H1 (cell line): ENCODE measurements at regions not wholly inside any gene's neighbourhood (a gene's known extent, or its start where the extent isn't known, plus 50 kb on each side); places are given as distances from the start of the nearest gene placed in this dataset.

Experiments used
- CTCF ChIA-PET: fragments of 300-600 bp; sonication (Branson Sonifier 250); formaldehyde crosslinking; loops from one replicate; lab custom pipeline; 2021; ENCODE audit not compliant: partially characterized antibody; lab: Charles Lee
- POLR2A ChIA-PET: fragments of 300-600 bp; sonication (Branson Sonifier 250); formaldehyde crosslinking; loops from one replicate; lab custom pipeline; 2021; ENCODE audit warnings: inconsistent platforms; ENCODE audit not compliant: partially characterized antibody; lab: Charles Lee
- DNase-seq, 2 experiments: peaks; one replicate each; pipeline versions ENCODE4 v3.0.0 to v3.0.0-alpha.2; 2010 to 2022; ENCODE audit warnings: low spot score in 2 of 2, low read depth in 1 of 2, mixed read lengths in 1 of 2
- FAIRE-seq: peaks from 2 replicates; lab custom pipeline; 2011; peaks lifted over from hg19 to GRCh38; lab: Jason Lieb, UNC
- H2AFZ ChIP-seq: 2 replicates; pipeline ENCODE4 v1.8.1; 2012; ENCODE audit warnings: low read length, inconsistent platforms
- H2AK5ac ChIP-seq: 2 replicates; pipeline ENCODE4 v1.6.1; 2013; ENCODE audit warnings: low read depth, low read length
- H2BK120ac ChIP-seq: replicated peaks from 2 replicates; pipeline ENCODE3; 2013; ENCODE audit warnings: low read depth, low read length, inconsistent platforms
- H2BK12ac ChIP-seq: 2 replicates; pipeline ENCODE4 v1.6.1; 2013; ENCODE audit warnings: low read depth, low read length
- H2BK15ac ChIP-seq: 2 replicates; pipeline ENCODE4 v1.6.1; 2013; ENCODE audit warnings: low read length
- H2BK20ac ChIP-seq: 2 replicates; pipeline ENCODE4 v1.6.1; 2013; ENCODE audit warnings: low read length
- H2BK5ac ChIP-seq: 2 replicates; pipeline ENCODE4 v1.6.1; 2013; ENCODE audit warnings: low read depth, low read length
- H3K14ac ChIP-seq: 2 replicates; pipeline ENCODE4 v1.6.1; 2013; ENCODE audit warnings: inconsistent platforms; ENCODE audit not compliant: insufficient read length
- H3K18ac ChIP-seq: 2 replicates; pipeline ENCODE4 v1.6.1; 2013; ENCODE audit warnings: low read length; ENCODE audit errors: extremely low read depth
- H3K23ac ChIP-seq: 2 replicates; pipeline ENCODE4 v1.6.1; 2013; ENCODE audit warnings: inconsistent platforms; ENCODE audit not compliant: insufficient read length
- H3K23me2 ChIP-seq: 2 replicates; pipeline ENCODE4 v1.6.1; 2013; ENCODE audit warnings: low read depth, low read length
- H3K27ac ChIP-seq: 2 replicates; pipeline ENCODE4 v1.6.1; 2011; ENCODE audit warnings: low read depth, low read length, inconsistent platforms
- H3K27me3 ChIP-seq, 4 experiments: replicated peaks in 1 of 4; 1 replicate in 1 of 4; 2 replicates in 3 of 4; pipeline versions ENCODE4 v1.6.1 to v1.8.1; 2011 to 2013; ENCODE audit warnings: low read length in 3 of 4, mild to moderate bottlenecking in 3 of 4, inconsistent platforms in 2 of 4, mixed read lengths in 2 of 4, moderate library complexity in 1 of 4; ENCODE audit not compliant: control insufficient read depth in 3 of 4, insufficient read depth in 3 of 4; ENCODE audit errors: extremely low read depth in 1 of 4
- H3K36me3 ChIP-seq, 4 experiments: 2 replicates each; pipeline versions ENCODE4 v1.6.1 to v1.8.1; 2011 to 2013; ENCODE audit warnings: mild to moderate bottlenecking in 4 of 4, low read length in 3 of 4, moderate library complexity in 2 of 4, control low read depth in 1 of 4, inconsistent platforms in 1 of 4; ENCODE audit not compliant: insufficient read depth in 4 of 4, control insufficient read depth in 2 of 4
- H3K4ac ChIP-seq: replicated peaks from 2 replicates; pipeline ENCODE3; 2013; ENCODE audit warnings: low read length, low read depth, mixed read lengths, inconsistent platforms; ENCODE audit not compliant: insufficient read length
- H3K4me1 ChIP-seq, 4 experiments: replicated peaks in 1 of 4; 1 replicate in 1 of 4; 2 replicates in 3 of 4; pipeline versions ENCODE4 v1.6.1 to v1.8.1; 2011 to 2013; ENCODE audit warnings: low read length in 3 of 4, inconsistent platforms in 2 of 4, mixed read lengths in 1 of 4; ENCODE audit not compliant: insufficient read depth in 4 of 4, control insufficient read depth in 3 of 4
- H3K4me2 ChIP-seq, 2 experiments: 2 replicates each; pipeline versions ENCODE4 v1.6.1 to v1.8.1; 2011 to 2013; ENCODE audit warnings: low read depth in 2 of 2, low read length in 2 of 2, control low read depth in 1 of 2, inconsistent platforms in 1 of 2, mild to moderate bottlenecking in 1 of 2; ENCODE audit not compliant: insufficient read depth in 1 of 2
- H3K4me3 ChIP-seq, 4 experiments: fragments of 200-600, 300-600 bp in 1 of 4; sonication (generic), shearing (Covaris generic), sonication (Bioruptor Twin) in 1 of 4; 2 replicates each; pipeline versions ENCODE4 v1.5.1 to v1.8.1; 2011 to 2016; ENCODE audit warnings: low read length in 4 of 4, low read depth in 3 of 4, control low read depth in 2 of 4, inconsistent platforms in 2 of 4, mild to moderate bottlenecking in 2 of 4, mixed read lengths in 1 of 4, moderate library complexity in 1 of 4; ENCODE audit not compliant: insufficient read depth in 2 of 4; ENCODE audit errors: extremely low read depth in 1 of 4
- H3K56ac ChIP-seq: replicated peaks from 2 replicates; pipeline ENCODE3; 2013; ENCODE audit warnings: low read depth, mild to moderate bottlenecking, mixed read lengths, low read length, inconsistent platforms; ENCODE audit not compliant: insufficient read length
- H3K79me1 ChIP-seq: 2 replicates; pipeline ENCODE4 v1.6.1; 2013; ENCODE audit warnings: low read depth, low read length, control low read depth
- H3K79me2 ChIP-seq, 2 experiments: 2 replicates each; pipeline versions ENCODE4 v1.6.1 to v1.8.1; 2012 to 2013; ENCODE audit warnings: low read length in 2 of 2, mild to moderate bottlenecking in 2 of 2, inconsistent platforms in 1 of 2; ENCODE audit not compliant: insufficient read depth in 2 of 2, control insufficient read depth in 1 of 2
- H3K9ac ChIP-seq, 4 experiments: replicated peaks in 1 of 4; 1 replicate in 1 of 4; 2 replicates in 3 of 4; pipeline versions ENCODE4 v1.6.1 to v1.8.1; 2011 to 2013; ENCODE audit warnings: low read depth in 3 of 4, low read length in 3 of 4, control low read depth in 2 of 4, mild to moderate bottlenecking in 2 of 4, moderate library complexity in 2 of 4, inconsistent platforms in 1 of 4; ENCODE audit errors: extremely low read depth in 1 of 4
- H3K9me3 ChIP-seq, 2 experiments: 2 replicates each; pipeline versions ENCODE4 v1.6.1 to v1.8.1; 2012 to 2013; ENCODE audit warnings: mild to moderate bottlenecking in 2 of 2, moderate library complexity in 2 of 2, control low read depth in 1 of 2, inconsistent platforms in 1 of 2, low read depth in 1 of 2, low read length in 1 of 2, mixed read lengths in 1 of 2; ENCODE audit not compliant: insufficient read depth in 2 of 2
- H4K20me1 ChIP-seq, 2 experiments: replicated peaks in 1 of 2; 2 replicates each; pipeline versions ENCODE3 to v1.8.1; 2011 to 2013; ENCODE audit warnings: inconsistent platforms in 2 of 2, low read length in 2 of 2, mild to moderate bottlenecking in 1 of 2; ENCODE audit not compliant: insufficient read depth in 2 of 2, control insufficient read depth in 1 of 2
- H4K5ac ChIP-seq: 2 replicates; pipeline ENCODE4 v1.6.1; 2013; ENCODE audit warnings: low read length, low read depth, mixed read lengths, inconsistent platforms; ENCODE audit not compliant: insufficient read length
- H4K8ac ChIP-seq: 2 replicates; pipeline ENCODE4 v1.8.0; 2013; ENCODE audit warnings: mild to moderate bottlenecking, moderate library complexity, low read length, inconsistent platforms; ENCODE audit not compliant: insufficient read depth; ENCODE audit errors: extremely low read depth
- H4K91ac ChIP-seq: replicated peaks from 2 replicates; pipeline ENCODE3; 2013; ENCODE audit warnings: low read length, mixed read lengths, inconsistent platforms; ENCODE audit not compliant: insufficient read length
- ASH2L ChIP-seq: fragments of 200-600, 300-600 bp; sonication (generic); IDR thresholded peaks from one replicate; pipeline ENCODE4 v1.7.1; 2017; ENCODE audit warnings: low read length
- EP300 ChIP-seq, 2 experiments: IDR thresholded peaks; 1 replicate in 1 of 2; 2 replicates in 1 of 2; pipeline ENCODE4 v1.6.1; 2011 to 2012; ENCODE audit warnings: low read depth in 2 of 2, low read length in 2 of 2, mild to moderate bottlenecking in 2 of 2, borderline replicate concordance in 1 of 2, inconsistent platforms in 1 of 2, moderate library complexity in 1 of 2
- MAFK ChIP-seq: IDR thresholded peaks from 2 replicates; pipeline ENCODE4 v1.6.1; 2012; ENCODE audit warnings: low read depth, mild to moderate bottlenecking, improper control_type of control experiment, low read length

DNA sequence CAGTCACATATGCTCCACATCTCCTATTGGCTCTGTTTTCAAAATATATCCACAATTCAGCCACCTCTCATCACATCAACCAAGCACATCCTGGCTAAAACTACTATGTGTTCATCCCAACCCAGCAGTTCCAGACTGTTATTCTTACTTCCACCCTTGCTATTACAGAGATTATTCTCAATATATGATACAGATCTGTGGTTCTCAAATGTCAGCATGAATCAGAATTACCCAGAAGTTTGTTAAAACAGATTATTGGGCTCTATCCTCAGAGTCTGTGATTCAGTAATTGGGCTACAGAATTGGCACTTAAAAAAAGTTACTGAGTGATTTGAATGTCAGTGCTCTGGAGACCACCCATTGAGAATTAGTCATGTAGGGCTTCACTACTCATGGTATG is 78.8 kb upstream of the IZUMO3 start:
- Histone ChIP-seq H3K4ac (no peak overlapping the region), H4K91ac (no peak overlapping the region), H3K56ac (no peak overlapping the region), H2BK120ac (no peak overlapping the region), H3K27ac (no peak overlapping the region), H4K5ac (no peak overlapping the region), H2AK5ac (no peak overlapping the region), H2BK12ac (no peak overlapping the region), H3K14ac (no peak overlapping the region), H3K23me2 (no peaks in the 10 kb centered on the region), H2BK15ac (no peak overlapping the region), H3K9me3 (no peaks in the 10 kb centered on the region), H3K27me3 (no peaks in the 10 kb centered on the region), H3K4me3 (no peak overlapping the region), H3K9ac (no peak overlapping the region), H3K4me2 (no peak overlapping the region), H3K18ac (no peak overlapping the region), H4K8ac (no peak overlapping the region), H2AFZ (no peak overlapping the region), H3K4me1 (no peaks in the 10 kb centered on the region), H3K79me2 (no peaks in the 10 kb centered on the region), H3K23ac (no peak overlapping the region), H2BK5ac (no peak overlapping the region), H3K79me1 (no peaks in the 10 kb centered on the region), H2BK20ac (no peak overlapping the region), H3K36me3 (no peaks in the 10 kb centered on the region), H4K20me1 (no peaks in the 10 kb centered on the region)
- FAIRE-seq (no peak), DNase-seq (no peak)
- ChIA-PET CTCF (no interaction called here), POLR2A (no interaction called here)
- no peak for TF ChIP-seq EP300 (IDR thresholded peaks at IDR 0.05; ENCODE audit: borderline replicate concordance in 1 of 2, low read depth in 2 of 2, low read length in 2 of 2)
- TF ChIP-seq MAFK = no peak
- no peak for TF ChIP-seq ASH2L
